ENCODE measurements at regions not wholly inside any gene's neighbourhood (a gene's known extent, or its start where the extent isn't known, plus 50 kb on each side); places are given as distances from the start of the nearest gene placed in this dataset.
"Not testable (repeated sequence)": the region's sequence is repeated elsewhere in the genome, so short reads cannot be mapped to it uniquely, and the experiment has no call there.

DNA sequence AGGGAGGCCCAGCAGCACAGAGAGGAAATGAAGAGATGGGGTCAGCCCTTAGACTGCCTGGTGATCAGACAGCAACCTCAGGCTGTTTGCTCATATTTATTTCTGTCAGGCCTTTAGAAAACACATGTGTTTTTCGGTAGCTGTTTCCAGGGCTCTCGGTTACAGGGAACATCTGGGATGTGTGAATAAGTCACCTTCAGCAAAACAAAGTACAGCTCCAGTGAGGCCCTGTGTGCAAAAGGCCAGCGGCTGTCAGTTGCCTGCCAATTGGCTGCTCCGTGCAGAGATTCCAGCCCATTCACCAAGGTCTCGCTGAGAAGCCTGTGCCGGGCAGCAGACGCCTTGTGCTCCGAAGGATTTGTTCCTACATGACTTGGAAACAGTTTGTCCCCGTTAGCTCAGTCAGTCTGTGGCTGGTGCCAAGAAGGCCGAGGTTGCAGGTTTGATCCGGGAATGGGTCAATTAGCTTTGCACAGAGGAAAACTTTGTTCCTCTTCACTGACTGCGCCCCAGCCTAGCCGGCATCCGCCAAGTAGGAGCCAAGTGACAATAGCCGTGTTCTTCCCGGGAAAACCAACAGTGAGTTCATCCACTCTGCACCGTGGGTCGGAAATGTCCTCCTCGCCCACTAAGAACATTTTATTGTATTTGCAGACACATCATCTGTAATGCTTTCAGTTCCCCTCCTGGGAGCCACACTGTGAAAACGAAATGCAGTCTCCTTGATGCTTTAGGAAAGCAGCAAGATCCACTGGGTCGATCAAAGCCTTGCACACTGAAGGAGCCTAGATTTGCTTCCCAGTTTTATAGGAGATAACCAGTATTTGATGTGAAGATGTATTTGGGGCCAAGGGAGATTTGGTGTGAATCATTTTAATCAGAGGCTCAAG is 315.4 kb upstream of the CDYL start:
- DNase-seq (ENCODE audit: low read depth in 2 of 2) = no peak

DNA sequence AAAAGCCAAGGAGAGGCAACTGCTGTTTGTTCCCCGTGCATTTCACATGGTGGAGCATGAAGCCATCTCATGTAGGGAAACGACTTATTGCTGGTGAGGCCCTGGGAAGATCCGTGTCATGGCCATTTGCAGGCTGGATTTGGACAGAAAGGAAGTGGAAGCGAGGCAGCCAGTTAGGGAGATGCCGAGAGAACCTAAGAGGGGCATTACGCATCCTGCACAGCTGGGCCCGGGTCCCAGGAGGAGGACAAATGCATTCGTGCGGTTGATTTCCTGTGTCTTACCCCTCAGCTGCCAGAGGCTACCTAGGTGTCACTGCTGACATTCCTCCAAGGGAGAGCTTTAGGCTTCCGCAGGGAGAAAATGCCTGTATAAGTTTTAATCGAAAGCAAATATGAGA is 316.2 kb upstream of the CDYL start:
- DNase-seq (ENCODE audit: low read depth in 2 of 2) = no peak

DNA sequence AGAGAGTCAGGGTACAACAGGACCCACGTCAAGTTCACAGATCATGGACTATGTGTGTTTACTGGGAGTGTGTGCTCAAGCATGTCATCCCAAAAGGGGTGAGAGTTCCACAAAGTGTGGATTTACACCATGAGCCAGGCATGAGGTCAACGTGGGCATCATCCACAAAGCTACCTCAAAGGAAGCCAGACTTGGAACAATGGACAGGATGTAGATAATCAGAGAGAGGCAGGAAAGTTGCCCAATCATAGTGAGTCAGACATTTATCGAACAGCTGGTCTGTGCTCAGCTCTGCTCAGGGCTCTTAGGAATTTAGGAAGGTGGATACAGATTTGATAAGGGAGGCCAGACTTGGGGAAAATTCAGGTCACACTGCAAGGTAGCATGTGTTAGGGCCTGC is 317.2 kb upstream of the CDYL start:
- DNase-seq (ENCODE audit: low read depth in 2 of 2) = no peak

DNA sequence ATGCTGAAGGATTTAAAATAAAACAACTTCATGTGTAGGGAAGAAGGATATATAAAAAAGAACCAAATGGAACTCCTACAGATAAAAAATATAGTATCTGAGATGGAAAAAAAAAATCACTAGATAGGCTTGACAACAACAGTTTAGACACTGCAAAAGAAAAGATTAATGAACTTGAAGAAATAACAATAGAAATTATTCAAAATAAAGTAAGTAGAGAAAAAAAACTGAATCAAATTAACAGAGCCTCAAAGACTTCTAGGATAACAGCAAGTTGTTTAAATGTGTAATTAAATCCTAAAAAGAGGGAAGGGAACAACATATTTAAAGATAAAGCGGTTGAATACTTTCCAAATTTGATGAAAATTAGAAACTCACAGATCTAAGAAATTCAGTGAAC is 316.3 kb upstream of the ECI2 start:
- DNase-seq (ENCODE audit: low read depth in 2 of 2) = no peak

DNA sequence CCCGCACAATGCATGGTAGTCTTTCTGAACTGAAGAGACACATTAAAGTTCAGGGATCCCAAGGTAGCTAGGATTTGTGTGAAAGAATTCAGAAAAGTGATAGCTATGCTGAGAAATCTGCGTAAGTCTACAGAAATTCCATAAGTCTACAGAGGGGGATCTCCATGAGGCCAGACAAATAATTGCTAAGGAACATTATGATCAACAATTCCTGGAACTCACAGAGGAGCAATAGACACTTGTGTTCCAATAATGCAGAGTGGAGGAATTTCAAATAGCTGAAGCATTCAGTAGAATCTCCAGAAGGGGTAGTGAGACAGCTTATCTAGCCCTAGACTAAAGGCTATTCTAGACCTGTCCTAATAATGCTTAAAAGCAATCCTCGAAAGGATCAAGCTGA is 315.7 kb upstream of the ECI2 start:
- DNase-seq (ENCODE audit: low read depth in 2 of 2) = no peak

DNA sequence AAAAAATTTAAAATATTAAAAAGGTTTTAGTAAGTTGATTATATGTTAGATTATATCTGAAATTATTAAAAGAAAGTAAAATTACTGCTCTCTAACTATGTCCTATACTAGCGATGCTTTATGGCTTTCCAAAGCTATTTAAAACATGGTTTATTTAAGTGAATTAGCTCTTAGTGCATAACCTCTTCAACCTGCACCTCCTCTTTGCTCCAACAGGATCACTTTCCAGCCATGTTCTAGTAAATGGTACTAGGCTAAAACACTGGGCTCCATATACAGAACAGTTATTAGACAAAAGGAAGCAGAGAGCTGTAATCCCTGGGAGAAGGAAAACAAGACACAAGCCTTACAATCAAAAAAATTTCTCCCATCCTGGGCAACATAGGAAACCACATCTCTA is 314.9 kb upstream of the ECI2 start:
- no peak for DNase-seq (ENCODE audit: low read depth in 2 of 2)

DNA sequence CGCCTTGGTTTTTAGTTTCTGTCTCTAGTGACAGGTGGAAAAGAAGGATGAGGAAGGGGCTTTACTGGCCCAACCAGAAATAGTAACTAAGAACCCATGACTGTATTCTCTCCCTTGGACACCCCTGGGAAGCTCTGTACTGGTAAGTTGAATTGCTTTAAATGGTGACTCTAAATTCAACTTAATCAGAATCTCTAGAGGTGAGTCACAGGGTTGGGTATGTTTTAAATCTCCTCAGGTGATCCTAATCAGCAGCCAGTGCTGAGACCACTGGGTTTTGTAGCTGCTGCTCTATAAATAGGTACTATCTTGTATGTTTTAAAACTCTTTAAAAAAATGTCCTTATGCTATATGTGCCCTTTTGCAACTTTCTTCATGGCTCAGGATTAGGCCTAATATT is 314.0 kb upstream of the ECI2 start:
- DNase-seq (ENCODE audit: low read depth in 2 of 2) = no peak

DNA sequence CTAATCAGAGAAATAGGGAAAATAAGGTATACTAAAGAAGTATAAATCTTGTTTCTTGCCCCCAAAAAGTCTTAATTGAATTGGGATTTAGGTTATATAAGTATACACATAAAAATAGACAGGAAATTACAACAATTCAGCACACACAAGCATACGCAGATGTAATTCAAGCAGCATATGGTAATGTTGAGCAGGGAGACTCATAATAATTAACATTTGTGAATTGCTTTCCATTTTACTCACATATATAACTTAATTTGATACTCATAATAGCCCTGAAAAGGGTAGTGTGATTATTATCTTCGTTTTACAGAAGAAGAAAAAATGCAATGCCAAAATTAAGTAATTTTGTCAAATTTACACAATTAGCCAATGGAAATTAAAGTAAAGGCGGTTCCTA is 313.5 kb upstream of the ECI2 start:
- DNase-seq (ENCODE audit: low read depth in 2 of 2) = no peak

DNA sequence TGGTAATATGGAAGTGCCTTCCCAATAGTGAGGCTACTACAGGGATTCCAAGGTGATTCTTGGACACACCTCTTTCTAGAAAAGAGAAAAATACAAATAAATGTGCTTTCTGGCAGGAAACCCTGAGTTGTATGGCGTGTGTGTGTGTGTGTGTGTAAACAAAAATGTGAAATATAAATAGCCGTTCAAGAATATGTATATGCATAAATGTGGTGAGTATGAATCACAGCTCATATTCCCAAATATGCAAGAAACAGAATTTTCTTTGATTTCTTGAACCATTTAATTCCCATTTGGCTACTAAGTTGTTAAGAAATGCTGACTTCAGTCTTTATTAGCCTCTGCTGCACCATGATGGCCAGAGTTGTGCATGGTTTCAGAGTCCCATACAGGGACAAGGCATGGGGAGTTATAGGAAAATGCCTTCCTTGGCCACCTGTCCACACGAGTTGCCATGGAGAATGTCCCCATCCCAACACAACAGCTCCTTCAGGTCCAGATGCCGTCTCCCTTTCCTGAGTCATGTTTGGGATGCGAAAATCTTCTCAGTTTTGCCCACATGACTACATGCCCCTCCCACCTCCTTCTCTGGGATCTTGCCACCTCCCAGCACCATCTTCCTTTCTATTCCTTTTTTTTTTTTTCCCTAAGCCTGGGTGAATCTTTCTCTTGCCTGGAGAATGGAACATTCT is 312.4 kb upstream of the ECI2 start:
- no peak for DNase-seq (ENCODE audit: low read depth in 2 of 2)

DNA sequence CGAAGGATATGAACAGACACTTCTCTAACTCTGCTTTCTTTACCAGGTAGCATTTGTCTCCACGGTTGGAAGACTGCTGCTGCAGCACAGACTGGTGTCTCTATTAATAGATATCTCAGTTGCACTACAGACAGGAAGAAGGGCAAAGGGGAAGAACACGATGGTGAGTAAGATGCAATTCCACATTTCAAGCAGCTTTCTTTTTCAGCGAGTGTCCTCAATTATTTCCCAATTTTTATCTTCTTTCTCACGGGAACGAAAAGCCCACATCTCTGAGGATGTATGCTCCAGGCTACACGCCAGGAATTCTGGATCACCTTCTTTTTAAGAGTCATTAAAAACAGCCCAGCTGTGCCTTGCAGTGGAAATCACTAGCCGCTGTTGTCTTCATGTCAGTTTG is 311.6 kb upstream of the ECI2 start:
- no peak for DNase-seq (ENCODE audit: low read depth in 2 of 2)

DNA sequence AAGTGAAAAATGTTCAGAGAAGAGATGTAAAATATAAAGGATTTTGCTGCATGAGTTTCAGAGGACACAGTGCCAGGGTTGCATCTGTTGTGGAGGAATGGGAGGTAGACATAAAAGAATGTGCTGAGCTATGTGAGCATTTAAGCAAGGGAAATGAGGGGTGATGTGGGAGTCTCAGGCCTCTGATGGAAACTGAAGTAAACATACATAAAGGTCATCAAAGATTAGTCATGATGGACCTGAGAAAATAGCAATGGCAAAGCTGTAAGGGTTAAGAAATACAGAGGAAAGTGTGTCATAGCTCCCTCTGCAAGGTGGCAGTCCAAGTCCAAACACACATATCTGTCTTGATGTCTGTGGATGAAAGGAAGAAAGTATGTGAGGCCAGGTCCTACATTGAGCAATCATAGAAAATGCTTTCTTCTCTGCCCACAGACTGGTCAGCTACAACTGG is 306.6 kb upstream of the ECI2 start:
- no peak for DNase-seq (ENCODE audit: low read depth in 2 of 2)

DNA sequence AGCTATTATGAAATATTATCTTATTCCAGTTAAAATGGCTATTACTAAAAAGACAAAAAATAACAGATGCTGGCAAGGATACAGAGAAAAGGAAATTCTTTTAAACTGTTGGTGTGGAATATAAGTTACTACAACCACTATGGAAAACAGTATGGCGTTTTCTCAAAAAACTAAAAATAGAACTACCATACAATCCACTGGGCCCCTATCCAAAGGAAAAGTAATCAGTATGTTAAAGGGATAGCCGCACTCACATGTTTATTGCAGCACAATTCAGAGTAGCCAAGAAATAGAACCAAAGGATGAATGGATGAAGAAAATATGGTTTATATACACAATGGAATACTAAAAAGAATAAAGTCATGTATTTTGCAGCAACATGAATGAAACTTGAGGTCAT is 303.8 kb upstream of the ECI2 start:
- DNase-seq (ENCODE audit: low read depth in 2 of 2) = no peak

DNA sequence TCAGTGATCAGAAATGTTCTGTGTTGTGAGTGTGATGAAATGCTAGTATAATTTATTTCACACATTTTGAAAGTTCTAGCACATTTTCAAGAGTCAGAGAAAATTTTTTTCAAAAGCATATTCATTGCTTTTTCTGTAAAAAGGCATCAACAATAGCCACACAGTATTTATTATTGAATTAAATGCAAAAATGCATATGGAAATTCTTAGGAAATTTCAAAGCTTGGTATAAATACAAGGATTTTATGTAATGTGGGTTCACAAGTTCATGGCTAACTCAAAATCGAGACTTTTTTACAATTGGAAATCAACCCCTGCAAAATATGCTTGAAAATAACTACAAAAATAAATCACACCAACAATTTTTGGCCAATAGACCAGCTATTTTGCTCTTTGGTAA is 302.0 kb upstream of the ECI2 start:
- no peak for DNase-seq (ENCODE audit: low read depth in 2 of 2)

DNA sequence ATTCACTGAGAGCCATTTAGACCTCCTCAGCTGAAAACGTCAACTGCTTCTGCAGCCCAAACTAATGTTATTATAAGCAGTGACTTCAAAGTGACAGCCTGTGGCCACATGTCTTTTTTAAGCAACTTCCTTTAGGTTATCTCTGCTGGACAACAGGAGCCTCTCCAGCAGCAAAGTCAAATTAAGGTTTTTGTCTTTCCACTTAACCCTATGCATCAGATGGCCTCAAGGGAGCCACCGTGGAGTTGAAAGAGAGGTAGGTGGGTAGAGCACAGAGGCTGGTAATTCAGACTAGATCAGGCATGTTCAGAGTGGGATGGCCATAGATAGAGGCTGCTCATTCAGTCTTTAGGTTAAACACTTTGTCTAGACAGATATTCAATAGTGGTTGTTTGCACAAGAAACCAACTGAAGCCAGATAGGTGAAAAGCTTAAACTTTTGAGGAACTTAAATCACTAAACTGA is 300.6 kb upstream of the ECI2 start:
- no peak for DNase-seq (ENCODE audit: low read depth in 2 of 2)

DNA sequence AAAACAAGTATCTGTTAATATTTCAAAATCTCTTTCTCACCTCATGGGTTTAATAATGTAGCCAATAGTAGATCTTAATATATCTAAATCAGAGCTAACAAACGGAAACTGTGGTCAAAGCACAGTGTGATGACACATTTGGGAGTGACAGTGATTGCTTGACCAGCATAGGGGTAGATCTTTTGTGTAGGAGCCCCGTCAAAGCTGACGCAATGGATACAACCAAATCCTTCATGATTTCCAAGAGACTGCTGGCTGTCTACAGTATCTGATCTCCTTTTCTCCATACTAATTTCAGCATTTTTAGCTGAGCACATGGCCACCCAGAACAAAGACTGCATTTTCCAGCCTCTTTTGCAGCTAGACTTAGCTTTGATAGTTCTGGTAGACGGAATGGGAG is 299.3 kb upstream of the ECI2 start:
- no peak for DNase-seq (ENCODE audit: low read depth in 2 of 2)

DNA sequence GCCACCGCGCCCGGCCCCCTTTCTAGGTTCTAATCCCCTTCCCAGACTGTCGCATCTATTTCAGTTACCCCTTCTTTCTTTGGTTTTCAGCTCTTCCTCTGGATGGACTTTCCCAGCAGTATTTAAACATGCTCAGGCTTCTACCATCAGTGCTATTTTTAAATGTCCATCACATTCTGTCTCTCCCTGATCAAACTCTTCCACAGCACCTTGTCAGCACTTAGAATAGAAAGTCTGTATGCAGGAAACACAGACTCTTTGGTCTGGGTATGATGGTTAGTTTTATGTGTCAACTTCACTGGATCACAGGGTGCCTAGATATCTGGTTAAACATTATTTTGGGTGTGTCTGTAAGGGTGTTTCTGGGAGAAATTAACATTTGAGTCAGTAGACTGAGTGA is 297.8 kb upstream of the ECI2 start:
- DNase-seq (ENCODE audit: low read depth in 2 of 2) = no peak

DNA sequence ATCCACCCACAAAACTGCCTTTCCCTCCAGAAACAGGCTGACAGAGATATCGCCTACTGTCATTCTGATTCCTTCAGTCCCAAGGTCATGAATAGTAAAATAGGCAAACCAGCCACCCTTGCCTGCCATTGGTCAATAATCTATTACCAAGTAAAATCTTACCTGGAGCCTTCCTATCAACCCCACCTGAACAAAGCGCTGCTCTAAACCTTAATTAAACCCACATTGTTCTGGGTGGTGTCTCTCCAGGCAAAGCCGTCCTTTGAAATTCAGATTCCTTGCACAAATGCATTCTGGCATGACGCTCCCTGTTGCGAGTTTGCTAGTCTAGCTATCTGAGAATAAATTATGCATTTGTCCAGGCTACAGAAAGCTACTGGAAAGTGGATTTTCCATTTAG is 291.6 kb upstream of the ECI2 start:
- no peak for DNase-seq (ENCODE audit: low read depth in 2 of 2)

DNA sequence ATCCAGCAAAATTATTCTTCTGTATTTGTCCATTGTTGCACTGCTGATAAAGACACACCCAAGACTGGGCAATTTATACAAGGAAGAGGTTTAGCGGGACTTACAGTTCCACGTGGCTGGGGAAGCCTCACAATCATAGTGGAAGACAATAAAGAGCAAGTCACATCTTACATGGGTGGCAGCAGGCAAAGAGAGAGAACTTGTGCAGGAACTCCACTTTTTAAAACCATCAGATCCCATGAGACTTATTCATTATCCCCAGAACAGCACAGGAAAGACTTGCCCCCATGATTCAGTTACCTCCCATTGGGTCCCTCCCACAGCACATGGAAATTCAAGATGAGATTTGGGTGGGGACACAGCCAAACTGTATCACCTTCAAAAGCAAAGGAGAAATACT is 286.5 kb upstream of the ECI2 start:
- no peak for DNase-seq (ENCODE audit: low read depth in 2 of 2)

DNA sequence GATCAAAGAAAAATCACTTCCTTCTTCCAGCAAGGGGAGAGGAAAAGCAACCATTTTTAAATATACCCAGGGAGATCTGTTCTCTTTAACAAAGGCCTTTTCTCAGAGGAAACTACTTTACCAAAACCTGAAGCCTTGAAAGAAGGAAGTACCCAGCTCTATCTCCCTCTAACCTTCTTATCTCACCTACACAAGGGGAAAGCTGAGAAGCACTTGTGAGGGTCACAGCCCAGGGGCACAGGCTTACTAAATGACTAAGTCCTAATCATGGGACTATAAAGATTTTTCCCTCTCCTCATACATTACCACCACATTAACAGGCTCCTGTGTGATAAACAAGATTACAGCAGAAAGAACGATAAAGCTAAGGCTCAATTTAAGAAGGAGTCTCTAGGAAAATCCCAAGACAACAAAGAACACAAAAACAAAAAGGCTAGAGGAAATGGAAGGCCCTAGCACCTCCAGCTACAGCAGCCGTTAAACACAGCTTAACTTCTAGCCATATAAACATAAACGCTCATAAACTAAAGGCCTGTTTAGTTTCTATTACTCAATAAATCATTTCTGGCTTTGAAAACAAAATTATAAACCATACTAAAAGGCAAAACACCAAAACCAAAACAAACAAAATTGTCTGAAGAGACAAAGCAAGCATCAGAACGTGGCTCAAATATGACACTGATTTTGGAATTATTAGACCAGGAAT is 284.9 kb upstream of the ECI2 start:
- DNase-seq (ENCODE audit: low read depth in 2 of 2) = no peak

DNA sequence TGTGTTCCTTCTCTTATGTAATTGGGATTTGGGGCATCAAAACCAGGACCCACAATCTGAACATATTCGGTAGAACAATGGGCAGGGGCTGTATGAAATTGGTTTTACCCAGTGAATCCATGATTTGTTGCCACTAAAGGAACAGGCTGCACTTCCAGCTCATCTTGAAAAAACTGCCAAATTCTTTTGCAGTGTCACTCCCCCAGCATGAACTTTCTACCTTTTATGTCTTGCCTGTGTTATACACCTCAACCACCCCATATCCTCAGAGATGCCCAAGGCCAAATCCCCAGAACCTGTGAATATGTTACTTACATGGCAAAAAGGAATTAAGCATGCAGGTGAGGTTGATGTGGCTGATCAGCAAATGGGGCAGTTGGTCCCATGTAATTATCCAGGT is 280.2 kb upstream of the ECI2 start:
- no peak for DNase-seq (ENCODE audit: low read depth in 2 of 2)

DNA sequence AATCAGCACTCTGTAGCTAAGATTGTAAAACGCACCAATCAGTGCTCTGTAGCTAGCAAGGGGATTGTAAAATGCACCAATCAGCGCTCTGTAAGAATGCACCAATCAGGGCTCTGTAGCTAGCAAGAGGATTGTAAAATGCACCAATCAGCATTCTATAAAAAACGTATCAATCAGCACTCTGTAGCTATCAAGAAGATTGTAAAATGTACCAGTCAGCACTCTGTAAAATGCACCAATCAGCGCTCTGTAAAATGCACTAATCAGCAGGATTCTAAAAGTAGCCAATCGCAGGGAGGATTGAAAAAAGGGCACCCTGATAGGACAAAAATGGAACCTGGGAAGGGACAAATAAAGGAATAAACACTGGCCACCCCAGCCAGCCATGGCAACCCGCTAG is 278.7 kb upstream of the ECI2 start:
- not testable (repeated sequence) for DNase-seq (ENCODE audit: low read depth in 2 of 2)

DNA sequence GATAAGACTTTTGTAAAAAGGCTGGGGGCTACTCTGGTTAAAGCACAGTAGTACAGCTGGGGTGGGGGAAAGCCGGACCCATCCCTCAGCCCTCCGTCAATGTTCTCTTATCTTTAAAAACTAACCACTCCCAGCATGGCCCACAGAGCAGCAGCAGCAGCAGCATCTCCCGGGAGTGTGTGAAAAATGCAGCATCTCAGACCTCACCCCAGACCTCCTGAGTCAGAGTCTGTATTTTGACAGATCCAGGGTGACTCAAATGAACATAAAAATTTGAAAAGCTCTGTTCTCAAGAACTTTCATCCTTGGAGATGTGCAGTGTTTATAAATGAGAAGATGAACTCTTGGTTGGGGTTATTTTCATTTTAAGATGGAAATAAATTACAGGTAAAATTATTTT is 277.7 kb upstream of the ECI2 start:
- no peak for DNase-seq (ENCODE audit: low read depth in 2 of 2)

DNA sequence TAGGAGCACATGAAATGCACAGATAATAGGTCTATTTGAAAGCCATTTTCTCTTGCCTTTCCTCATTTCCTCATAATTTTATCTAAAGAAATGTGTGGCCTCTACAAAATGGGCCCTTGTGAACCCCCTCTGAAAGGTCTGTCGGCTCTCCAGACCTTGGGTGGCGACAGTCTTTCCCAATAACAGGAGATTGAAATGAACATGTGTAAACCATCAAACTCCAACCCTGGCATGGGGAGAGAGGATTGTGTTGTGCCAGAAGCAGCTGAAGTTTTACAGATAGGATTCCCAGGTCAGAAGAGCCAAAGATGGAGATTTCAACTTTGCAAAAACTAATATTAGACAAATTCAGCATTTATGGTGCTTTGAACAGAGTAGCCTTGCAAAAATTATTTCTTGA is 277.1 kb upstream of the ECI2 start:
- no peak for DNase-seq (ENCODE audit: low read depth in 2 of 2)

All from activated CD4-positive, alpha-beta T cell treated with anti-CD3 and anti-CD28 coated beads for 24 hours (primary cell).